HG02623 (cell line): ENCODE measurements at regions not wholly inside any gene's neighbourhood (a gene's known extent, or its start where the extent isn't known, plus 50 kb on each side); places are given as distances from the start of the nearest gene placed in this dataset.

Source experiments
- ATAC-seq: cut with Tn5 transposase; IDR thresholded peaks from one replicate; pipeline ENCODE4 v1.9.1; 2021; ENCODE audit warnings: moderate library complexity; ENCODE audit not compliant: unreplicated experiment

DNA sequence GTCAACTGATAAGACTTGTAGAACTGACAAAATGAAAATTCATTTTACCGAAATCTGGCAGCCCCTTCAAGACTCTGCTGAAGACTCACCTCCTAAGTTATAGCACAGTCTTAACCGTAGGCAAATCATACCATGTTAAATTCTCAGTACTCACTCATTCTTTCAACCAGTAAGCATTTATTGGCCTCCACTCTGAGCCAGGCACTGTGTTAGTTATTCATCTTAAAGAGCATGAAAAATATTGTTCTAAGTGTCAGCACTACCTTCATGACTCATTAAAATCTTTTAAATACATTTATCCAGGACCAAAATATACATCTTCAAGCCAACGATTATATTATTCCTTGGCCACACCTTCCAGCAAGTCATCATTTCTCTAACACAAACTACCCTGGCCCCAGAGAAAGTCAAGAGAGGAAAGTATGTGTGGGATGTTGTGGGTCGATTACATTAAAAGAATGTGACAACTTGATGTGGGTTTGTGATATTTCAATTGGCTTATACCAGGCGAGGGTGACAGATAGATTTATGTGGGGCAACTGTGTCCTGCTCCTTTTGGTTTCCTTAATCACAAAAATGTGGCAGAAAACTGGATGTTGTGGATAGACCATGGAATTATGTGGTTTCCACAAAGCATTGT, 55.0 kb downstream of the TMEM30B start:
- no peak for ATAC-seq

GRCh38 chr14:61225344-61225743, 55.8 kb downstream of the TMEM30B start:
- no peak for ATAC-seq

GRCh38 chr14:61223552-61223951, 57.6 kb downstream of the TMEM30B start:
- ATAC-seq = no peak

GRCh38 chr14:61222388-61222787, 58.8 kb downstream of the TMEM30B start:
- ATAC-seq = no peak

DNA sequence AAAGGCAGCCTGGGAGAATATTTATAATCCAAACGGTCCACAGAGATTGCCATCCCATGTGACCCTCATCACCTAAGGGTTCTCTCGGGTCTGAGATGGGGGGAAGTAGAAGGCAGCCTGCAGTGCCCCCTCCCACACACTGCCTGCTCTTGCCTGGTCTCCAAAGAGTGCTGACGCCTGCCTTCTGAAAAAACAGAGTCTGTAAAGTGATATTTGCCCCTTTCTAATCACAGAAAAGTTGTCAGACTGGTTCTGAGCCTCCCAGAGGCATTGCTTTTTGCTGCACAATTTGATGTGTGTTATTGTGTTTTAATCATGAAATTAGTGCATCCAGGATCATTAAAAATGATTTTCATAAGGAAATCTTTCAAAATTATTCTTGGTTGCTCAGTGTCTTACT, 59.2 kb downstream of the TMEM30B start:
- ATAC-seq = no peak

GRCh38 chr14:61219673-61220072, 61.5 kb downstream of the TMEM30B start:
- ATAC-seq = no peak

DNA sequence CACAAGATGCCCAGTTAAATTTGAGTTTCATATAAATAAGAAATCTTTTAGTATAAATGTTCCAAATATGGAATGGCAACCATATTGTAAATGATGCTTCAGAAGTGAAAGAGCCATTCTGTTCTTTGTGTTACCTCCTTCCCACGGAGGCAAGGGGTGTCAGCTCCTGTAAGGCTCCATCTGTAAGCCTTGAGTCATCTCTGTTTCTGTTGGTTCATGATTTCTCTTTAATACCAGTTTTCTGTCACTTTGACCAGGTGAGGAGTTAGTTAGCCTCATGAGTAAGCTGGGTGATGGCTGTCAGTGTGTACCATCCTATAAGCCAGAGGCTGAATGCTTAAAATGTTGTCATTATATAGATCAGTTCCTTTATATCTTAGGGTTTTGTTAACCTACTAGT, 61.9 kb downstream of the TMEM30B start:
- no peak for ATAC-seq

DNA sequence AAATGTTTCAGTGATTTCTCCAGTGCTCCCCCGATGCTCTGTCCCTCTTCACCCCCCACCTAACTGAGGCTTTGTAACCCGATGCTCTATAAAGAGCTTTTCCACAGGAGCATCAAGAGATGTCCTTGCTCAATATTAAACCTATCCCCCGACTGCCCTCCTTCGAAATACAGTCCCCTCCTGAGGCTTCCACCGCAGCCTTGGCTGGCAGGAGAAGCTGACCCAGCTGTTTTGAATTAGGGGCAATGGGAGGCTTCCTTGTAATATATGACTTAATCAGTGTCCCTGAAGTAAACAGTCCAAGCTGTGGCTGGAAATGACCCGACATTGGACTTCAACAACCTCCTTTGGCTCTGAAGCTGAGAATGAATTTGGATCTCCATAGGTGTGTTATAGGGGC, 62.4 kb downstream of the TMEM30B start:
- ATAC-seq = no peak

DNA sequence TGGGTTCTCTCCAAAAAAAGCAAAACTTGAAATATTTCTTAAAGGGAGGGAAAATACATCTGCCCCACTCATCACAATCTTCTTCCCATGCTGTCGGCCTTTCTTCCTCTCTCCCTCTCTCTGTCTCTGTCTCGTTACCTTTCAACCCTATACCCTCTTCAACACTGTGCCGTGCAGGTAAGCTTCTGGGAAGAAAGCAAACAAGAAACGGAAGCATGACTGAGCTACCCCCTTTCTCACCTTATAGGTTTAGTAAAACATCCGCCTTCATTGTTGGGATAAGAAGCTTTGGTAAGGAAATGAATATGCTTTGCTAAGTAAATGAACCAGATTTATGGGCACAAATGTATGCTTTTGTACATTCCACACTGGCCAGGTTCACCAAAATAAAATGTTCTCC, 63.0 kb downstream of the TMEM30B start:
- ATAC-seq = no peak

- no peak for ATAC-seq
Measured at GRCh38 chr14:61217516-61217915, 63.6 kb downstream of the TMEM30B start.

GRCh38 chr14:61215222-61216020, 65.7 kb downstream of the TMEM30B start:
- no peak for ATAC-seq

DNA sequence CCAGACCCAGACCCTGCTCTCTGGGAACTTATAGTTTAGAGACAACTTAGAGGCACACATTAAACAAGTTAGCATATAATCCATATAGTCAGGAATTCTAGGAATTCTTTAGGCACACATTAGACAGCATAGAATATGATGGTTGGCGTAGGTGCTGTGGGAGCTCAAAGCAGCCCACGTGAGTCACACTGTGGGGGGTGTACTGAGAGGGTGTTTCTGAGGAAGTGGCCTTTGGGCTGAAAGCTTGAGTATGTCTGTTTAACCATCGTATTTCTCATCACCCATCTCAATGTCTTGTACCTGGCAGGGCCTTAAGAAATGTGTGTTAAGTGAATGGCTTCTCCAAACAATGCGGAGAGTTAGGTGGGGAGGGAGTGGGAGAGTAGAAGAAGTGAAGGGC, 67.2 kb downstream of the TMEM30B start:
- ATAC-seq = no peak

DNA sequence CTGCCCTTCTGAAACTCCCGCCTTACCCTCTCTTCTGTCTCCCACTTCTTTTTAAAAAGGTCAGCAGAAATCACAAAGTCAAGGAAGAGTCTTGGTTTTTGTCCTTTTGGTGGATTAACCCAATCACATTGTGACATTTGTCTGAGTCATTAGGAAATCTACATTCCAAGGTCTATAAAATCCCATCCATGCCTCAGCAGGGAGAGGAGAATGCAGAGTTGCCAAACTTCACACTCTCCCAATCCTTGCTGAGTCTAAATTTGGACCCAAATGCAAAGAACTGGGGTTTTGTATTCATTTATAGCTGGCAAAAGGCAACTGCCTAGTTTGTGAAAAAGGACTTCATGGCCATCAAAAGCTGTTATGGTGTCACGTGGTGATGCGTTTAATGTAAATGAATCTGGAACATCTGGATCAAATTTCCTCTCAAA, 67.9 kb downstream of the TMEM30B start:
- ATAC-seq = no peak

DNA sequence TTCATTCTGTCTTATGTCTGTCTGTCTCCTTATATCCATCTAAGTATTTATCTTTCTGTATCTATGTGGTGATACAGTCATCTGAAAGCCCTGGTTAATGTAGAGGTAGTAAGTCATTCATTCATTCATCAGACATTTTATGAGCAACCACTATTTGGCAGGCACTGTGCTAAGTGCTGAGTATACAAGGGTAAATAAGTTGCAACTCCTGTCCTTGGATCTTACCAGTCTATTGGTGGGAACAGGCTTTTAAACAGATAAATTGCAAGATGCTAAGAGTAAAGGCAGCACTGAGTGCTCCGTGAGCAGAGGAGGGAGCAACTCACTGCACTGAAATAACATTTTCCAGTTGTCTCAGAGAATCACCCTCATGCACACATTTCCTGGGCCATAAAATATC, 68.6 kb downstream of the TMEM30B start:
- ATAC-seq = no peak

DNA sequence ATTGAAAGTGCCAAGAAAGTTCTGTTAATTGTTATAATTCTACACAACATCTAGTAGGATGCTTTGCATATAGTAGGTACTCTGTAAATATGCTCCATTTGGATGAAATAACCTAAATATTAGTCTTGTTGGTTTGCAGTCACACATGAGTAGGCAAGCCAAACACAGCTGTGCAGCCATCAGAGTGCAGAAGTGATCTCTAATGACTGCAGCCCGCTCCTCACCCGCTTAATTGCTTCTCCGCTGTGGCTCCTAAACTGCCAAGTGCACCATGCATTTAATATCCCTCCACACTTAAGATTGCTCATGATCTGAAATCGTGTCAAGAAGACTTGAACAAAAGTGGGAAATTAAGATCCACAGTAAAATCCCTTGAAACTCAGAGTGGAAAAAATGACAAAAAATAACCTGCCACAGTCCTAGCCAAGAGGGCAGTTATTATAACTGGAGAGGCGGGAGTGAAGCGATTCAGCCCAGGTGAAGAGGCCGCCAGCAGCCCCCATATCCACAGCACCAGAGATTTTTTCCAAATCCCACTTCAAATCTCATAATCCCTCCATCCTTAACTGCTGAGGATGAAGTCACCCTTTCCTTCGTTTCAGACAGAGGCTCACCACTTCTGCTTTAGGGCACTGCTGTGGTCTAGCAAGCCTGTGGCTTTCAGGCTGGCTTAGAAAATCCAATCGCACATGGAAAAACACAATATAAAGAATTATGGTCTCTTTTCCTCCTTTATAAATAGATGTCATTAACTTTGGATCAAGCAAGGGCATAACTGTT, 69.5 kb downstream of the TMEM30B start:
- ATAC-seq = no peak

DNA sequence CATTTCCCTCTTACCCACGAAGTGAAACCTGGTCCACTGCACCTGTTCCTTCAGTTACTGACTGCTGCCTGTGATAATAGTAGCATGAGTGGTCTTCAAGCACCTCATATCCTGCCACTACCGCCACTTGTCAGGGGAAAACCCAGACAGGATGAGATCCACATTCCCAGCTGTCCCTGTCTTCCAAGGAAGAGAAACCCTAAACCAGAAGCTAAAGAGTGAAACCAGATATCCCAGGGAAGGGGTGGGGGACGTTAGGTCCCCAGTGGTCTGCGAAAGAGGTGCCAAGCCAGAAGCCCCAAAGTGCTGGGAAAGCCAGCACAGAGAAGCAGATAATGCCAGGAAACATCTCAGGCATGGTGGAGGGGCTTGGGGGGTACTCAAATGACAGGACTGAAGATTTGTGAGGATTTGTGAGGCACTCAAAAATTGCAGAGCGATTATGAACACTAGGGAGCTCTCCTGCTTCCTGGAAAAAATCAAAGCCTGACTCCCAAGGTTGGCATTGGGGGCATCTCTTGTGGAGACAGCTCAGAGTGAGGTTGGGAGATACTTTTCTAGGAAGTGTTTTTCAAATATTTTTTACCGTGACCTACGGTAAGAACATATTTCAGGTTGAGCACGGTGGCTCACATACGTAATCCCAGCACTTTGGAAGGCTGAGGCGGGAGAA, 77.9 kb downstream of the TMEM30B start:
- ATAC-seq = no peak

- ATAC-seq = no peak
Measured at GRCh38 chr14:61202124-61202523, 79.0 kb downstream of the TMEM30B start.

GRCh38 chr14:61201171-61201570, 80.0 kb downstream of the TMEM30B start:
- ATAC-seq = no peak

DNA sequence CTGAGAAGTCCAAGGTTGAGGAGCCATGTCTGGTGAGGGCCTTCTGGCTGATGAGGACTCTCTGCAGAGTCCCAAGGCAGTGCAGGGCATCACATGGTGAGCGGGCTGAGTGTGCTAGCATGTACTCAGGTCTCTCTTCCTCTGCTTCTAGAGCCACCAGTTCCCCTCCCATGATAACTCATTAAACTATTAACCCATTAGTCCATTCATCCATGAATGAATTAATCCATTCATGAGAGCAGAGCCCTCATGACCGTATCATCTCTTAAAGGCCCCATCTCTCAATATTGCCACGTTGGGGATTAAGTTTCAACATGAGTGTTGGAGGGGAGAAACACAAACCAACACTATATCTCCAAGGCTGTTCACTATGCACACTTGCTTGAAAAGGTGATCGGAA, 83.7 kb downstream of the TMEM30B start:
- ATAC-seq = no peak

- no peak for ATAC-seq
Measured at GRCh38 chr14:61196792-61197191, 84.3 kb downstream of the TMEM30B start.

GRCh38 chr14:61196034-61196433, 85.1 kb downstream of the TMEM30B start:
- ATAC-seq = no peak
